ENCODE measurements at regions not wholly inside any gene's neighbourhood (a gene's known extent, or its start where the extent isn't known, plus 50 kb on each side); places are given as distances from the start of the nearest gene placed in this dataset.

DNA sequence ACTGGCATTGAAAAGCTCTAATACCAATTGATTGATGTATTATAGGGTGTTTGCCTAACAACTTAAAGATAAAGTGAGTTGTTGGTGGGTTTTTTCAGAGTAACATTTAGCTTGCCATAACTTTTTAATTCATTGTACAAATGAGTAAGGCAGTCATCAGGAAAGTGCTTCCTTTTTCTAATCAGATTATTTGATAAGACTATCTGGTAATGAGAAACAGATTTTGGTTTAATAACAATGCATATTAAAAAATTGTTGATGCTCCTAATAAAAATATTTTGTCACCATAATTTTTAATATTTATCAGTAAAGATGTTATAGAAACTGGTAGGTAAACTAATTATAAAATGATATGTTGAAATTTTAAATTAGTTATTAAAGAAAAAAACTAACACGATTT, 51.3 kb downstream of the BLTP1 start:
- DNase-seq, result no peak

DNA sequence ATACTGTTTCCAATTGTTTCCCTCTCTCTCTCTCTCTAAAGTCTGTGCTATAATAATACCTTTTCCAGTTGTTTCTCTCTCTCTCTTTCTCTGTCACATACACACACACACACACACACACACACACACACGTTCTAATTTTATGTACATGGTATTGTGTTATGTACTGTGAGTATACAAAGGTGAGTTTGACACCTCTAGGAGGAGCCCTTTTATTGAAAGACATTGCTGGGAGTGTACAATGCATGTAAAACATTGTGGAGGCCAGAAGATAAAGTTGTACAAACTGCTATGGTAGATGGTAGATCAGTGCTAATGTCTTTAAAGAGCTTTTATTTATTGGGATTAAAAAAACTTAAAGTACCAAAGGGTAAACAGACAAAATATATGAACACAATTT, 53.6 kb downstream of the BLTP1 start:
- DNase-seq, result peak in 1 of 2 donors; percentile 3

DNA sequence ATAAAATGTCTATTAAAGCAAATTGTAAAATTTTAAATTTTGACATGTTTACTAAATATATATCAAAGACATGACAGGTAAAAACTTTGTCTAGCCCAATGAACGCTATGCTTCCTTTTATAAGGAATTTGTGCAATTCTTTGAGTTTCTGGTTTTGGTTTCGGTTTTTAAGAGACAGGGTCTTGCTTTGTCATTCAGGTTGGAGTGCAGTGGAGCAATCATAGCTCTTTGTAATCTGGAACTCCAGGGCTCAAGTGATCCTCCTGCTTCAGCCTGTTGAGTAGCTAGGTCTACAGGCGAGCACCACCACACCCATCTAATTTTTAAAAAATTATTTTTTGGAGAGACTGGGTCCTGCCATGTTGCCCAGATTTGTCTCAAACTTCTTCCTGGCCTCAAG, 60.7 kb downstream of the BLTP1 start:
- DNase-seq, result no peak

DNA sequence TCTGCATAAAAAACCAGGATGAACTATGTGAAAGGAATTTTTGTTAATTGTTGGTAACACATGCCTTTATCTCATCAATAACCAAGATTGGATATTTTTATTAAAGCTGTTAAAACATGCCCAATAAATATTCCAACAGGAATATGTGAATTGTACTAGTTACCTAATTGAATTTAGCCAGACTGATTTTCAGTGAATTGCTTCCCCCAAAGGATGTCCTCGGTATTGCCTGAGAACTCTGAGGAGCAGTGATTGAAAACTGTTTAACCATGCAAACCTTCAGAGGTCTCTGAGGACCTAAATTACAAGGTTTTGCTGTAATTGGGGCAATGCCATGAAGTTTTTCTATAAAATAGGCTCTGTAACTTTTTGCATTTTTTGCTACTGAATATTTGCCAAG, 66.6 kb downstream of the BLTP1 start:
- DNase-seq, result peak in 1 of 2 donors; percentile 25

DNA sequence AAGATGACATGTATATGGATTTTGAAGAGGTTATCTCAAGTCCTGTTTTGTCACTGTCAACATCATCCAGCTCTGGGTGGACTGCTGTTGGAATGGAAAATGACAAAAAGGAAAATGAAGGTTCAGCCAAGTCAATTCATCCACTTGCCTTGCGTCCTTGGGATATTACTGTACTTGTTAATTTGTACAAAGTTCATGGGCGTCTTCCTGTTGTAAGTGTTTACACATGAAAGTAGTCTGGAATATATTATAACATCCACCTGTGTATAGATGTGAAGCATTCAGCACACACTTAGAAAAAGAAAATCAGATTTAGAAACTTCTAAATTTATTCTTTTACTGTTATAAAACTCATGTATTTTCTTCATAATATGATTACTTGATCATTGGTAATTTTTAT, 67.2 kb downstream of the BLTP1 start:
- DNase-seq, result no peak

DNA sequence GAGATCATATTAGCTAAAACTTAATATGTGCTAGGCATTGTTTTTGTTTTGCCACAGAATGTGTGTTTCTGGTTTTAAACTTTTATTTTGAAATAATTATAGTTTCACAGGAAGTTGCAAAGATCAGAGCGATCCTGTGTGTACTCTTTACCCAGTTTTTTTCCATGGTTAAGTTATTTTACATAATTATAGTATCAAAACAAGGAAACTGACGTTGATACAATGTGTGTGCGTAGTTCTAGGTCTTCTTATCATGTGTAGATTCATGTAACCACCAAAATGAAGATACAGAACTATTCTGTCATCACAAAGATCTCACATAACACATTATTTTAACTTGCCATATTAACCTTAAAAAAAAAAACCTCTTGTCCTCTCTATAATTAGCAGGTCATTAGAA, 69.2 kb downstream of the BLTP1 start:
- peak in 1 of 2 donors; percentile 37 for DNase-seq

DNA sequence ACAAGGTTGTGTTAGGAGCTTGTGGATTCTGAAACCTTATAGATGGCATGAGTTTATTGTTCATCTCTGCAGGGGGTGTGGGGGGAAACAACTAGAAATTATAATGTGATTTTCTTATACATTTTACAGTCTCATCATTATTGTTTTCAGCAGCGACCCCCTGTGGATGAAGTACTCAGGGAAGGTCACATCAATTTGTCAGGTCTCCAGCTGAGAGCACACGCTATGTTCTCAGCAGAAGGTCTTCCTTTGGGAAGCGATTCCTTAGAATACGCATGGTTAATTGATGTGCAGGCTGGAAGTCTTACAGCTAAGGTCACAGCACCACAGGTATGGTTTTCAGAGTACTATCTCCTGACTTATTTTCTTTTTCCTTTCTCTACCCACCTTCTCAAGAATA, 72.2 kb downstream of the BLTP1 start:
- peak in 1 of 2 donors; percentile 28 for DNase-seq

DNA sequence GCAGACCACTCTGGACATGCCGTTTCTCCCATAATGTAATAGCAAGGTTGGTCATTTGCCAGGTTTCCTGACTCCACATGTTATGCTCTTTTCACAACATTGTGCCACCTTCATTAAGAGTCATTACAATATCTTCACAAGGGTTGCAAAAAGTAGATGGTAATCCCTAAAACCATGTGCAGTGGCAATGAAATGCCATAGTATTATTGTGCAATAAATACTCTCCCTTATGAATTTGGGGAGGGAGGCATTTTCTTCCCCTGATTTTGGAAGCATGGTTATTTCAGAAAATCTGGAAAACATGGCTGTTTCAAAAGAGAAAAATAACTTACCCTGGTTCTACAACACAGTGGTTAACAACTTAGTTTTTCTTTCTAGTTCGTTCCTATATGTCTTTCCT, 75.1 kb downstream of the BLTP1 start:
- DNase-seq, result no peak

DNA sequence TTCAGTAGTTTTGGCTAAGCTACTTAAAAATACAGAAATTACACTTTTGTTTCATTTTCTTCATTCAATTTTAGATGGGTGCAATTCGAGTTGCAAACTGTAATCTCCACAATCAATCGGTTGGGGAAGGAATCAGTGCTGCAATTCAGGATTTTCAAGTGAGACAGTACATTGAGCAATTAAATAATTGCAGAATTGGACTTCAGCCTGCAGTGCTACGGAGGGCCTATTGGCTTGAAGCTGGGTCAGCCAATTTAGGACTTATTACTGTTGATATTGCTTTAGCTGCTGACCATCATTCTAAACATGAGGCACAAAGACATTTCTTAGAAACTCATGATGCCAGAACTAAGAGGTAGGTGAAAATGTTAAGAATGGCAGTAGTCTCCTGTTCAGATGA, 77.7 kb downstream of the BLTP1 start:
- no peak for DNase-seq

DNA sequence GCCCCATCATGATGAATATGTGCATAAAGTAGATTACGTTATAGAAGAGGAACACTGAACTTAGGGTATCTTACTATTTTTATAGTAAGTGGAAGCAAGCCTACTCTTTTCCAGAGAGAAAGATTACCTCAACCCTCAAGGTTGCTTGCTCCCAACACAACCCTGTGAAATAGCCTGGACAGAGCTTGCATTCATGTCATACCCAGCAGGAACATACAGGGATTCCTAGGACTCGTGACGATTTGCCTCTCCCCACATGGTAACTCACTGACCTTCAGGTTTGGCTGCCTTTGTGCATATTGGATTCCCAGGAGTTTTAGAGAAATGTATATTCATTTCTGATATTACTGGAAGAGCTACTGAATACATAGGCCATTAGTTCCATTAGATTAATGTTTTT, 80.5 kb downstream of the BLTP1 start:
- DNase-seq, result no peak

DNA sequence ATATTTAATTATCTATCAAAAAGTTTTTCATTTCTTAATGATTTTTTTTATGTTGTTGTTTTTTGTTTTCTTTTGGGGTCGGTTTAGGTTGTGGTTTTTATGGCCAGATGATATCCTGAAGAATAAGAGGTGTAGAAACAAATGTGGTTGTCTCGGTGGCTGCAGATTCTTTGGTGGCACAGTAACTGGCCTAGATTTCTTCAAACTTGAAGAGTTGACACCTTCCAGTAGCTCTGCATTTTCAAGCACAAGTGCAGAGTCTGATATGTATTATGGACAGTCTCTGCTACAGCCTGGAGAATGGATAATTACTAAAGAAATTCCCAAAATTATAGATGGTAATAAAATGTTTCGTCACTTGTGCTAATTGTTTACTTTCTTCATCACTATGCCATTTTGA, 82.6 kb downstream of the BLTP1 start:
- DNase-seq, result no peak

DNA sequence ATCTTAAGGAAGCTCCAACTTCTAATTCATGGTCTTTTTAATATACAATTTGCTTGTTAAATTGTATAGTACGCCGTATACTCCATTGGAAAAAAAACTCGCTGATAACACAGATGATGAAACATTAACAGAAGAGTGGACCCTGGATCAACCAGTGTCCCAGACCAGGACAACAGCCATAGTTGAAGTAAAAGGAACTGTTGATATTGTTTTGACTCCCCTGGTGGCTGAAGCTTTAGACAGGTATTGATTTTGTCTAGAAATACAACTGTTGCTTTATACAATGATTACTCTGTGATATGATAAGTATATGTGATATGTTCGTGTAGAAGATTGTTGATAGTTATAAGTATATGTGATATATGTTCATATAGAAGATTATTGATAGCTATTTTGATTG, 91.7 kb downstream of the BLTP1 start:
- DNase-seq, result no peak

DNA sequence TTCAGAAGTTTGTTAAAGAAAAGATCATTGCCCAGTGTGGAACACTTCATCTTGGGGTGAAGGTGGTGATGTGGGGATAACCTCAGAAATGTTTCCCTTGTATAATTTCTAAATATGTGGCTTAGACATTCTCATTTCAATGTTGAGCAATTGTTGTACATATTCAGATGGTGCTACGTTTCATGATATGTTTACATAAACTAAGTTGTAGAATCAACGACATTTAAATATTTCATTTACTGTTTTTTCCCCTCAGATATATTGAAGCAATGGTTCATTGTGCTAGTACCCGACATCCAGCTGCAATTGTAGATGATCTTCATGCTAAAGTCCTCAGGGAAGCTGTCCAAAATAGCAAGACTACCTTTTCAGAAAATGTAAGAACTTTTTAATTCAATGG, 92.6 kb downstream of the BLTP1 start:
- no peak for DNase-seq

DNA sequence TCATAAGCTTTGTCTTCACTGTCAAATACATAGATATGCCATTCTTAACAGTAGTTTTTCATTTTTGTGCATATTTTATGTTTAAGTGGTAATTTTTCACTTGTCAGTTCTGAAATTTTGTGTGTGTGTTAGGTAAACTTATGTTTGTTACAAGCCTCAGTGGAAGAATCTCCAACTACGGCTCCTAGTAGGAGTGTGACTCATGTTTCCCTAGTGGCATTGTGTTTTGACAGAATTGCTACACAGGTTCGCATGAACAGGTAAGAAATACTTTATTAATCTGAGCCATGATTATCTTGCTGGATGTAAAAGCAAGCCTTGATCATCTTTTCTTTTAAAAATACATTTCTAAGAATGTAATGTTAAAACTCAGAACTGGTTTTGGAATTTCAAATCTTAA, 94.4 kb downstream of the BLTP1 start:
- no peak for DNase-seq

DNA sequence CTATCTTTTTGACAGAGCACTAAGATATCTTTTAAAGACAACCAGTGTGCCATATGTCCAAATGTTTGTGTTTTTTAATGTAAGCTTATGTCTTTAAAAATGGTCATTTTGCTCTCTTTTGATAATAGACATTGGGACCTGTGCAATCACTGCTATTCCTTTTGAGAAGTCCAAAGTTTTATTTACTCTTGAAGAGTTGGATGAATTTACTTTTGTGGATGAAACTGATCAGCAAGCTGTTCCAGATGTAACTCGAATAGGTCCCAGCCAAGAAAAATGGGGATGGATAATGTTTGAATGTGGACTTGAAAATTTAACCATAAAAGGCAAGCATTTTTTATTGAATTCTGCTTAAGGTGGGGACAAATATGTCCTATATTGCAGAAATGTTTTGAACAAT, 97.2 kb downstream of the BLTP1 start:
- no peak for DNase-seq

DNA sequence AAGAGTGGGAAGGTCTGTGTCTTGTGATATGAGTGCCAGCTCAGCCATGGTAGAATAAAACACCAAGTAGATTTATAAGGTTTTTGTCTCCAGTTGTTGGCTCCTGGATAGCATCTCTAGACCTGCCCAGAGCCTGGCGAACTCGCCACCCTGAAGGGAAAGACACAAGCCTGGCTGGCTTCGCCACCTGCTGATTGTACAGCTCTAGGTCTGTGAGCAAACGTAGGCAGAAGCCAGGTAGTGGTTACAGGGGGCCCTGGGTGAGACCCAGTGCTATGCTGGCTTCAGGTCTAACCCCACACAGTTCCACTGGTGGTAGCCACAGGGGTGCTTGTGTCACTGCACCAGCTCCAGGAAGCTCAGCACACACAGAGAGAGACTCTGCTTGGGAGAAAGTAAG, 100.5 kb downstream of the BLTP1 start:
- no peak for DNase-seq

DNA sequence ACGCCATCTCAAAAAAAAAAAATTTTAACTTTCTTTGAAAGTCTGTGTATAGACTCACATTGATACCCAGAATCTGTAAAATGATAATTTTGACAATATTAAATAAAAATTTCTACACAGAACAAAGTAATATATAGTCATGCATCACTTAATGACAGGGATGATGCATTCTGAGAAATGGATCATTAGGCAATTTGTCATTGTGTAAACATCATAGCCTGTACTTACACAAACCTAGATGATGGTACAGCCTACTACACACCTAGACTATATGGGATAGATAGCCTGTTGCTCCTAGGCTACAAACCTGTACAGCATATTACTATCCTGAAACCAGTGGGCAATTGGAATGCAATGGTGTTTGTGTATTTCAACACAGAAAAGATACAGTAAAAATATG, 107.7 kb downstream of the BLTP1 start:
- no peak for DNase-seq

DNA sequence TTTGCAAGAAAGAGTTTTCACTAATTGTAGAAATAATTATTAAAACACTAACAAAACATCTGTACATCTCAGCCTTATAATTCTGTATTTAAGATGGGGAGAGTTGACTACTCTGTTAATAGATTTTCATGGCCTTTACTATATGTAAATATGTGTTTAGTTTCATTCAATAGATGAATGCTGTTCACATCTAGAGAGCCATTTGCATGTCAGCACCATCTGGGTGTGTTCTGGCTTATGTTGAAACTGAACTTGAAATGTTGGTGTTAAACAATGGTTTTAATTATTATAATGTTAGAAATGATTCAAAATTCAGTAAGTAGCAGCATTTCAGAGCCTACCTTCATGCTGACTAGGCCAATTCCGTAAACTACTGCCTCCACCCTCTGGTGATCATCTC, 102.5 kb upstream of the ADAD1 start:
- no peak for DNase-seq

DNA sequence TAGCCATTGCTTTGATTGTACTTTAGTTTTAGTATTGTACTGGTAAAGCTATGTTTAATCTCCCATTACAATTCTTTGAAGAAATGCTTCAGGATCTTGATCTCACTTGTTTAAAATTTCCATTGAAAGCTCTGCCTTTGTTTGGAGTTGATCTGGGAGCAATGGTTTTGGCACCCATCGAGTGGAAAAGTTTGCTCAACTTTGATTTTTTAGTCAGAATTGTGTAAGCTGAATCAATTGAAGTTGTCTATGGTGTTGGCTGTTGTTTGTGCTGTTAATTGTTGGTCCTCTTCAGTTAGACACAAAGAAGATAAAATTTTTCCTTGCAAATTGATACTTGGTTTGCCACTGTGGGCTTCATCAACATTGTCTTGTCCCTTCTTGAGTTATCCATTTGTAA, 99.8 kb upstream of the ADAD1 start:
- DNase-seq, result no peak

DNA sequence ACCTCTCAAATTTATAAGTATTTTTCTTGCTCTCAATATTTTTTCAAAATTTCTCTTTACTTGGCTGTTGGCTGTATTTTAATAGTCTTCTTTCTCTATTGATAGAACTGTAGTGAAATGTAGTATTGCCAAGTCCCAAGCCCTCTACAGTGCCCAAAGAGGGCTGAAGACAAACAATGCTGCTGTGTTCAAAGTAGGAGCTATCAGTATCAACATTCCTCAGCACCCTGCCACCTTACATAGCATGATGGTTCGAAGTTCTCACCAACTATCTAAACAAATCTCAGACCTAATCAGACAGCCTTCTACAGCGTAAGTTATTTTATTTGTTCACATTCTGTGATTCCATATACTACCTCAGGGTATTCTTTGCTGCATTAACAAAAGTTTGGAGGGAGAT, 99.1 kb upstream of the ADAD1 start:
- DNase-seq, result no peak

DNA sequence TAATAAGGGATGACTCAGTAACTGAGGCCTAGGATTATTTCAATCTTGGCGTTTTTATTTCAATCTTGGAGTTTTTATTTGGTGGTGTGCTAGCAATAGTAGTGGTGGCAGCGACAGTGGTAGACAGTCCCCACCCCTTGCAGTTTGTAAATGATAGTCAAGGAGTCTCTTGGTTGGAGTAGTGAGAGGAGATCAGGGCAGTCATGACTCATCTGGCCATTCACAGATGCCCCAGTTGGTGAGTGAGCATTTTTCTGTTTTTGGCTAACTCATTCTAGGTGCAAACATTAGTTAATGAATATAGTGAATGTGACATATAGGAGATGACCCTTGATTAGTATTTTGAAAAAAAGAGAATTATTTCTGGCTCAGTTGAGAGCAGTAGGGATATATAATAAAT, 93.5 kb upstream of the ADAD1 start:
- DNase-seq, result no peak

DNA sequence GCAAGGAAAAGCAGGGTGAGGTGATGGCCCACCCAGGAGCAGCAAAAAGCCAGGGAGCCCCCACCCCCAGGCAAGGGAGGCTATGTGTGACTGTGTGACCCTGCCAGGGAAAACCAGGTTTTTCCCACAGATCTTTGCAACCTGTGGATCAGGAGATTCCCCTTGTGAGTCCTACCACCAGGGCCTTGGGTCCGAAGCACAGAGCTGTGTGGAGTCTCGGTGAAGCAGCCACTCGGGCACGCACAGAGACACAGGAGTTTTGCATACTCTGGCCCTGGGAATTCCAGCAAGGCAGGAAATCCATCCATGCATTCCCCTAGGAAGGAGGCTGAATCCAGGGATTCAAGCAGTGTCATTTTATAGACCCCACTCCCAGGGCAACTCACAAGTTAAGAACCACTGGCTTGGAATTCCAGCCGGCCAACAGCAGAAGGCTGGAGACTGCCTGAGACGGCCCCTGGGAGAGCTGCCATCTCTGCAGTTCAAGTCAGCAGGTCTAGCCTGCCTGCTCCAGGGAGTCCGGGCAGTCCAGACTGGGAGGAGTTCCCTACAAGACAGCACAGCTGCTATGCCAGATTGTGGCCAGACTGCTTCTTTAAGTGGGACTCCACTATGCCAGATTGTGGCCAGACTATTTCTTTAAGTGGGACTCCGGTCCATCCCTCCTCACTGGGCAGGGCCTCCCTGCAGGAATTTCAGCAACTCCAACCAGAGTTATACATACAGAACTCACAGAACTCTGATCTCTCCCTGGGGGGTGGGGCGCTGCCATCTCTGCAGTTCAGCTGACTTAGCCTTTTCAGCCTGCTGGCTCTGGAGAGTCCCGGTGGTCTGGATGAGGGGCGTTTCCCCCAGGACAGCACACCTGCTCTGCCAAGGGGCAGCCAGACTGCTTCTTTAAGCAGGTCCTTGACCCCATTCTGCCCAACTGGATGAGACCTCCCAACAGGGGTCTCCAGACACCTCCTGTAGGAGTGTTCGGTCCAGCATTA, 85.1 kb upstream of the ADAD1 start:
- DNase-seq, result no peak

DNA sequence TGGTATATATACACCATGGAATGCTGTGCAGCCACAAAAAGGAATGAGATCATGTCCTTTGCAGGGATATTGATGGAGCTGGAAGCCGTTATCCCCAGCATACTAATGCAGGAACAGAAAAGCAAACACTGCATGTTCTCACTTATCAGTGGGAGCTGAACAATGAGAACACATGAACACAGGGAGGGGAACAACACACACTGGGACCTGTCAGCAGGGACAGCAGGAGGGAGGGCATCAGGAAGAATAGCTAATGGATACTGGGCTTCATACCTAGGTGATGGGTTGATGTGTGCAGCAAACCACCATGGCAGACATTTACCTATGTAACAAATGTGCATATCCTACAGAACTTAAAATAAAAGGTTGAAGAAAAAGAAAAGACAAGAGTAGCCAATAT, 81.1 kb upstream of the ADAD1 start:
- DNase-seq, result no peak

DNA sequence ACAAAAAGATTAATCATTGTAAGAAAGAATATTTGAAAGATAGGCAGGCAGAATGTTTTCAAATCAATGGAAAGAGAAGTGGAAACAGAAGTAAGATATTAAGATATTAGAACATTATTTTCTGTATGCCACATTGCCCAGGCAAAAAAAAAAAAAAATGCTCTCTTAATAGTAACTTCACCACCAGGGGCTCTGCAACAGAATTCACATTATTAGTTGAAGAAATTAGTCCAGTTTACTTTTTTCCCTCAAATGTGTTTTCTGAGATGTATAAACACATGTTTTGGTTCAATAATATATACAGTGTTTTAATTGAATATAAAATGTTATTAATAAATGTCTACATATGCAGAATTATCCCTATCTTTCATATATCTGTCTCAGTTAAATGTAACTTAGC, 78.0 kb upstream of the ADAD1 start:
- no peak for DNase-seq

DNA sequence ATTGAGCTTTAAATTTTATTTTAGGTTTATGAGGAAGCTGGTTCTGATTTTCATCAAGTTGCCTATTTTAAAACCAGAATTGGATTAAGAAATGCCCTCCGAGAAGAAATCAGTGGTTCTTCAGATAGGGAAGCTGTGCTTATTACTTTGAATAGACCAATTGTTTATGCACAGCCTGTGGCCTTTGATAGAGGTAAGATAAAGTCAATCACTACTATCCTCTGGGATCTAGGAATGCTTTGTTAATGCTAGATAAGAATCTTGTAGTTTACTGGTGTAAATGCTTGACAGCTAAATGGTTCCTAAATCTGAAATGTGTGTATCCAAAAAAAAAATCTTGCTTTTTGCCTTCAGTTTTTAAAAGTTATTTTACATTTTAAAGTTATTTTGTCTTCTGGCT, 73.0 kb upstream of the ADAD1 start:
- no peak for DNase-seq

Measured in CD4-positive, alpha-beta T cell treated with Interferon alpha-2 for 1 hour (primary cell).